ENCODE measurements at regions not wholly inside any gene's neighbourhood (a gene's known extent, or its start where the extent isn't known, plus 50 kb on each side); places are given as distances from the start of the nearest gene placed in this dataset.

DNA sequence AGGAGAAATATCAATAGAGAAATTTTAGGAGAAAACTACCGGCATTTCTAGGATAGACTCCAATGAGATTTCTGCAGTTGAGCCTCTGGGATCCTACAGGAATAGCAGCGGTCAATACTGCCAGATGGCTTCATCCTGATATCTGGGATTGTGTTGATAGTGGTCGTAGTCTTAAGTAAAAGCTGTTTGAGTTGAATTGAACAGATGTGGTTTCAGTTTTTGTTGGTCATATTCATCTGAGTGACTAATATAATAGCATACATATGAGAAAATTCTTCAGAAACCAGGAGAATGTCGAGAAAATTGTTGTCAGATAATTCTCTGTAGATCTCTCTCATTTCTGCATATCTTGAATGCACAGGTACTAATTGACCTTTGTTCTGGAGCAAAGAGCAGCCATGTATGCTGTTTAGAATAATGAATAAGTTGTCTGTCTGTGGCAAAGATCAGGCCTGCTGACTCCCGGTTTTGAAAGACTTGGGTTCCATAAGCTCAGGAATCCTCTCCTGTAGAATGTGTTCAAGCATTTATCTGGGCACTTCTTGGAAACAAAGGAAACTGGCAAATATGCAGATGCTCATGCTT, 288.1 kb downstream of the TMX3 start (continued):
- TF ChIP-seq, protein P1, sequence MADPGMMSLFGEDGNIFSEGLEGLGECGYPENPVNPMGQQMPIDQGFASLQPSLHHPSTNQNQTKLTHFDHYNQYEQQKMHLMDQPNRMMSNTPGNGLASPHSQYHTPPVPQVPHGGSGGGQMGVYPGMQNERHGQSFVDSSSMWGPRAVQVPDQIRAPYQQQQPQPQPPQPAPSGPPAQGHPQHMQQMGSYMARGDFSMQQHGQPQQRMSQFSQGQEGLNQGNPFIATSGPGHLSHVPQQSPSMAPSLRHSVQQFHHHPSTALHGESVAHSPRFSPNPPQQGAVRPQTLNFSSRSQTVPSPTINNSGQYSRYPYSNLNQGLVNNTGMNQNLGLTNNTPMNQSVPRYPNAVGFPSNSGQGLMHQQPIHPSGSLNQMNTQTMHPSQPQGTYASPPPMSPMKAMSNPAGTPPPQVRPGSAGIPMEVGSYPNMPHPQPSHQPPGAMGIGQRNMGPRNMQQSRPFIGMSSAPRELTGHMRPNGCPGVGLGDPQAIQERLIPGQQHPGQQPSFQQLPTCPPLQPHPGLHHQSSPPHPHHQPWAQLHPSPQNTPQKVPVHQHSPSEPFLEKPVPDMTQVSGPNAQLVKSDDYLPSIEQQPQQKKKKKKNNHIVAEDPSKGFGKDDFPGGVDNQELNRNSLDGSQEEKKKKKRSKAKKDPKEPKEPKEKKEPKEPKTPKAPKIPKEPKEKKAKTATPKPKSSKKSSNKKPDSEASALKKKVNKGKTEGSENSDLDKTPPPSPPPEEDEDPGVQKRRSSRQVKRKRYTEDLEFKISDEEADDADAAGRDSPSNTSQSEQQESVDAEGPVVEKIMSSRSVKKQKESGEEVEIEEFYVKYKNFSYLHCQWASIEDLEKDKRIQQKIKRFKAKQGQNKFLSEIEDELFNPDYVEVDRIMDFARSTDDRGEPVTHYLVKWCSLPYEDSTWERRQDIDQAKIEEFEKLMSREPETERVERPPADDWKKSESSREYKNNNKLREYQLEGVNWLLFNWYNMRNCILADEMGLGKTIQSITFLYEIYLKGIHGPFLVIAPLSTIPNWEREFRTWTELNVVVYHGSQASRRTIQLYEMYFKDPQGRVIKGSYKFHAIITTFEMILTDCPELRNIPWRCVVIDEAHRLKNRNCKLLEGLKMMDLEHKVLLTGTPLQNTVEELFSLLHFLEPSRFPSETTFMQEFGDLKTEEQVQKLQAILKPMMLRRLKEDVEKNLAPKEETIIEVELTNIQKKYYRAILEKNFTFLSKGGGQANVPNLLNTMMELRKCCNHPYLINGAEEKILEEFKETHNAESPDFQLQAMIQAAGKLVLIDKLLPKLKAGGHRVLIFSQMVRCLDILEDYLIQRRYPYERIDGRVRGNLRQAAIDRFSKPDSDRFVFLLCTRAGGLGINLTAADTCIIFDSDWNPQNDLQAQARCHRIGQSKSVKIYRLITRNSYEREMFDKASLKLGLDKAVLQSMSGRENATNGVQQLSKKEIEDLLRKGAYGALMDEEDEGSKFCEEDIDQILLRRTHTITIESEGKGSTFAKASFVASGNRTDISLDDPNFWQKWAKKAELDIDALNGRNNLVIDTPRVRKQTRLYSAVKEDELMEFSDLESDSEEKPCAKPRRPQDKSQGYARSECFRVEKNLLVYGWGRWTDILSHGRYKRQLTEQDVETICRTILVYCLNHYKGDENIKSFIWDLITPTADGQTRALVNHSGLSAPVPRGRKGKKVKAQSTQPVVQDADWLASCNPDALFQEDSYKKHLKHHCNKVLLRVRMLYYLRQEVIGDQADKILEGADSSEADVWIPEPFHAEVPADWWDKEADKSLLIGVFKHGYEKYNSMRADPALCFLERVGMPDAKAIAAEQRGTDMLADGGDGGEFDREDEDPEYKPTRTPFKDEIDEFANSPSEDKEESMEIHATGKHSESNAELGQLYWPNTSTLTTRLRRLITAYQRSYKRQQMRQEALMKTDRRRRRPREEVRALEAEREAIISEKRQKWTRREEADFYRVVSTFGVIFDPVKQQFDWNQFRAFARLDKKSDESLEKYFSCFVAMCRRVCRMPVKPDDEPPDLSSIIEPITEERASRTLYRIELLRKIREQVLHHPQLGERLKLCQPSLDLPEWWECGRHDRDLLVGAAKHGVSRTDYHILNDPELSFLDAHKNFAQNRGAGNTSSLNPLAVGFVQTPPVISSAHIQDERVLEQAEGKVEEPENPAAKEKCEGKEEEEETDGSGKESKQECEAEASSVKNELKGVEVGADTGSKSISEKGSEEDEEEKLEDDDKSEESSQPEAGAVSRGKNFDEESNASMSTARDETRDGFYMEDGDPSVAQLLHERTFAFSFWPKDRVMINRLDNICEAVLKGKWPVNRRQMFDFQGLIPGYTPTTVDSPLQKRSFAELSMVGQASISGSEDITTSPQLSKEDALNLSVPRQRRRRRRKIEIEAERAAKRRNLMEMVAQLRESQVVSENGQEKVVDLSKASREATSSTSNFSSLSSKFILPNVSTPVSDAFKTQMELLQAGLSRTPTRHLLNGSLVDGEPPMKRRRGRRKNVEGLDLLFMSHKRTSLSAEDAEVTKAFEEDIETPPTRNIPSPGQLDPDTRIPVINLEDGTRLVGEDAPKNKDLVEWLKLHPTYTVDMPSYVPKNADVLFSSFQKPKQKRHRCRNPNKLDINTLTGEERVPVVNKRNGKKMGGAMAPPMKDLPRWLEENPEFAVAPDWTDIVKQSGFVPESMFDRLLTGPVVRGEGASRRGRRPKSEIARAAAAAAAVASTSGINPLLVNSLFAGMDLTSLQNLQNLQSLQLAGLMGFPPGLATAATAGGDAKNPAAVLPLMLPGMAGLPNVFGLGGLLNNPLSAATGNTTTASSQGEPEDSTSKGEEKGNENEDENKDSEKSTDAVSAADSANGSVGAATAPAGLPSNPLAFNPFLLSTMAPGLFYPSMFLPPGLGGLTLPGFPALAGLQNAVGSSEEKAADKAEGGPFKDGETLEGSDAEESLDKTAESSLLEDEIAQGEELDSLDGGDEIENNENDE (IDR thresholded peaks at IDR 0.05; ENCODE audit: insufficient replicate concordance, low read length): no peak
- TF ChIP-seq KDM4A (IDR thresholded peaks at IDR 0.05; ENCODE audit: low read depth, low read length, severe bottlenecking) (no peak), EGR1 (IDR thresholded peaks at IDR 0.05; ENCODE audit: borderline replicate concordance, low read depth, low read length) (no peak), CBX8 (IDR thresholded peaks at IDR 0.05; ENCODE audit: borderline replicate concordance, low read depth, low read length) (no peak), TAF7 (optimal IDR thresholded peaks at IDR 0.05; ENCODE audit: borderline replicate concordance, low read depth, low read length) (no peak), FOSL1 (IDR thresholded peaks at IDR 0.05; ENCODE audit: insufficient read depth, low read depth, low read length) (no peak), NANOG (IDR thresholded peaks at IDR 0.05; ENCODE audit: insufficient read depth, low read depth, low read length, poor library complexity, severe bottlenecking) (no peak)
- TF ChIP-seq, protein P2, sequence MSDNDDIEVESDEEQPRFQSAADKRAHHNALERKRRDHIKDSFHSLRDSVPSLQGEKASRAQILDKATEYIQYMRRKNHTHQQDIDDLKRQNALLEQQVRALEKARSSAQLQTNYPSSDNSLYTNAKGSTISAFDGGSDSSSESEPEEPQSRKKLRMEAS (IDR thresholded peaks at IDR 0.05): no peak
